ENCODE measurements at regions not wholly inside any gene's neighbourhood (a gene's known extent, or its start where the extent isn't known, plus 50 kb on each side); places are given as distances from the start of the nearest gene placed in this dataset.

GRCh38 chr7:106593028-106593417, 67.9 kb downstream of the CCDC71L start:
- TF ChIP-seq POLR2A (IDR thresholded peaks at IDR 0.05) (no peak), CTCF (IDR thresholded peaks at IDR 0.05) (no peak)
